Cerebellar cortex (tissue), 1 donor: ENCODE measurements at regions not wholly inside any gene's neighbourhood (a gene's known extent, or its start where the extent isn't known, plus 50 kb on each side); places are given as distances from the start of the nearest gene placed in this dataset.

Experiments
- DNase-seq: peaks from one replicate; pipeline ENCODE4 v3.0.0-alpha.2; 2015; ENCODE audit warnings: low spot score

GRCh38 chr10:24793648-24794379, 70.1 kb upstream of the ARHGAP21 start:
- no peak for DNase-seq

DNA sequence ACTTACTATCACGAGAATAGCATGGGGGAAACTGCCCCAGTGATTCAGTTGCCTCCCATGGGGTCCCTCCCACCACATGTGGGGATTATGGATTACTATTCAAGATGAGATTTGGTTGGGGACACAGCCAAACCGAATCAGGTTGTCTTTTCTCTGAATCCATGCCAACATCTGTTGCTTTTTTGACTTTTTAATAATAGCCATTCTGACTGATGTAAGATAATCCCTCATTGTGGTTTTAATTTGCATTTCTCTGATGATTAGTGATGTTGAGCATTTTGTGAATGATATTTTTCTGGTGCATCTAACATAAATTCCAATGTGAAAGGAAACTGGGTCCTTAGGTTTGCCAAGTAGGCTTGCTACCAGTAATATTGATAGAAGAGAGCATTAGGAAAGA, 69.0 kb upstream of the ARHGAP21 start:
- DNase-seq, result no peak

DNA sequence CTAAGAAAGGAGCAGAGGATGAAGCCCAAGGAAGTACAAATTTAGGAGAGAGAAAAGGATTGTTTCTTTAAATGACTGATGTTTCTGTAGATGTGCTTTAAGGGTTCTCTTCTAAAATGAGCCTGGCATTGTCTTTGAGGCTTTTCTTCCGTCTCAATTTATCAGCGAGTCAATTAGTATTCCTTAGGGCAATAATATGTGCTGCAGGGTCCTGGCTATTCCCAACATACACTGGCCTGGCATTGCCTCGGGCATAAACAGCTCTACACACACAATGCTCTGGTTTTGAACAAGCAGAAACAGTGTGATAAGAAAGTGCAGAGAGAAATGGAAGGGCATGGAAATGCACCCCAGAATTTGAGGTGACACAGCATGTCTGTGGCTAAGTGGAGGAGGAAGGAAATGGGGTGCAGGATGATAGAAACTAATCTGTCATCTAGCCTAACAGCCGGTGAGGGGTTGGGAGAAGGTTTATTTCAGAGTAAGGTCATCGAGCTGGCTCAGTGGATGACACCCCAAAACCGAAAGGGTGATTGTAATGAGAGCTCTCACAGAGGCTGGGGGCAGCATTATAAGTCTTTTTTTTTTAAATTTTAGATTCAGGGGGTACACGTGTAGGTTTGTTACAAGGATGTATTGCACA, 67.5 kb upstream of the ARHGAP21 start:
- DNase-seq, result no peak

- no peak for DNase-seq
Observed at GRCh38 chr10:24790599-24790998, 66.9 kb upstream of the ARHGAP21 start.

GRCh38 chr10:24790073-24790472, 66.4 kb upstream of the ARHGAP21 start:
- DNase-seq, result no peak

DNA sequence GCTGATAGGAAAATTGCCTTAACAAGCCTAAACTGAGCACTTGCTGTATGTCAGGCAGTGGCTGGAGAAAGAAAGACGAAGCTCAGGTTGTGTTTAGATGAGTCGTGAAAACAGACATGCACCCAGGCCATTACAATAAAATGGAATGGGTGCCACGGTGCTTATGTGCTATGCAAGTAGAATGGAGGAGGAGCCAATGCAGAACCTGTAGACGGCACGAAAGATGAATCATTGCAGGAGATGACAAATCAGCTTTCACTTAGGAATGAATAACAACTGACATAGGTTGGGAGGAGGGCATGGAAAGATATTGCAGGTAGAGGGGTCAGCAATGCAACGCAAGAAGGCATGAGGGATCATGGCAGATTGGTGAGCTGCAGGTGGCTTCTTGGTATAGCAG, 61.2 kb upstream of the ARHGAP21 start:
- DNase-seq, result no peak

DNA sequence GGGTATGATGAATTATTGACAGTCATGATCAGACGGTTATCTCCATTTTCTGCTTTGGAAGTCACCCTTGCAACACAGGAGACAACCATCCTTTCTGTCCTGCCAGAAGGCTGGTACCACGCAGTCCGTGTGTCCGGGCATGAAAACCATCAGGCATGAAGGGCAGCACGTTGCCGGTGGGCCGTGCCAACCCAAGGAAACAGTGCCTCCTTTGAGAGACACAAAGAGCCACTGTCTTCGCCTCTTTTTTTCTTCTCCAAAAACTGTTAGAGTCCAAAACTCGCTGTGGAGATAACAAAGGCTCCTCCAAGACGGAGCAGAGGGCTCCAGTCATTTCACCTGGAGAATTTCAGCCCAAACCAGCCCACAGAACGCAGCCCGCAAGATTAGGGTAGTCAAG, 60.4 kb upstream of the ARHGAP21 start:
- peak; percentile 6 for DNase-seq

- no peak for DNase-seq
Observed at GRCh38 chr10:24783504-24783903, 59.8 kb upstream of the ARHGAP21 start.

- no peak for DNase-seq
Observed at GRCh38 chr10:24779737-24780136, 56.0 kb upstream of the ARHGAP21 start.

- DNase-seq, result no peak
Observed at GRCh38 chr10:24778298-24778697, 54.6 kb upstream of the ARHGAP21 start.

DNA sequence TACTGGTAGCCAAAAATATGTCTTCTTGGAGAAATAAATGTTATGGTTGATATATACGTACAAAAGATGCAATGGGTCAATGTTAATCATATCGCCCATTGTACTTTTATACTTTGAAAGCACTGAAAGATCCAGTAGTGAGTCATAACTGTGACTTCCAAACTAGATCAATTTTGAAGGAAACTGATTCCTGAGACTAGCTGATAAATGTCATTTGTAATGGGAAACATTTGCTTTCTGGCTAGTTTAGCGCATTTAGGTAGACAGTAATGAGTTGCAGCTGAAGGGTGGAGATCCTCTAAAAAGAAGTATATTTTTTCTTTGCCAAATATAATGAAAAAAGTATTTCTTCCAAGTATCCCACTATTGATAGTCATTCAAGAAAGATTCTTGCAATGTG, 53.5 kb upstream of the ARHGAP21 start:
- DNase-seq, result no peak

DNA sequence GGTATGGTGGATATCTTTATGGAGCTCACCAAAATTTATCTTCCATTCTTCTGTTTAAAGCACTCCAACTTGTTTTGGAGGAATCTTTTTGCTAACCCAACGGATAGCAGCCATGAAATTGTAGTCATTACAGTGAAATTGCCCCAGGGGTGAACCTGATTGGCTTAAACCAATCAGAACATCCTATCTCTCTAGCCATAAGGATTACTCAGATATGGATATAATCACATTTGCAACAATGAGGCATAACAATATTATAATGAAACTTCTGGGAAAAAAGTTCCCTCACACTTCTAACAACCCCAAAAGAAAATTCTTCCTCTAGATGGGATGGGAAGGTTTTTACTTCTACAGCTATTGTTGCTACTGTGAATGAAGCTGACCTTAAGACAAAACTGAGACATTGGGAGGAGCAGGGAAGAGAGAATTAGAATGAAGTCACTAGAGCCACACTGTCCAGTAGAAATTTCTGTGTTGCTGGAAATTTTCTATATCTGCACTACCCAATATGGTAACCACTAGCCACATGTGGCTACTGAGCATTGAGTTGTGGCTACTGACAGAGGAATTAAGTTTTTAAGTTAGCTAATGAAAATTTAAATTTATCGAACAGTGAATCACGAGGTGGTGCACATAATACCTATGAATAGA, 50.4 kb upstream of the ARHGAP21 start:
- DNase-seq, result no peak
